Upper lobe of left lung (tissue), 6 donors: ENCODE measurements at regions not wholly inside any gene's neighbourhood (a gene's known extent, or its start where the extent isn't known, plus 50 kb on each side); places are given as distances from the start of the nearest gene placed in this dataset.

Experiments
- ATAC-seq, 2 donors: fragments of 200-7000 bp; cut with Tn5 transposase; one replicate each; pipeline ENCODE4 v1.9.1; 2022; ENCODE audit warnings: mild to moderate bottlenecking in 2 of 2, moderate library complexity in 2 of 2; ENCODE audit not compliant: low FRiP score in 2 of 2
- DNase-seq, 2 donors: peaks; one replicate each; pipeline ENCODE4 v3.0.0-alpha.2; 2019 to 2020
- H3K27ac ChIP-seq, 4 donors: fragments of 200-600 bp; sonication (generic); one replicate each; pipeline ENCODE4 v1.5.1; 2016 to 2019
- H3K27me3 ChIP-seq, 4 donors: fragments of 200-600 bp; sonication (generic); one replicate each; pipeline ENCODE4 v1.5.1; 2017 to 2019
- H3K36me3 ChIP-seq, 4 donors: fragments of 200-600 bp; sonication (generic); one replicate each; pipeline ENCODE4 v1.5.1; 2016 to 2019
- H3K4me1 ChIP-seq, 4 donors: fragments of 200-600 bp; sonication (generic); one replicate each; pipeline ENCODE4 v1.5.1; 2018 to 2019
- H3K4me3 ChIP-seq, 4 donors: fragments of 200-600 bp; sonication (generic); one replicate each; pipeline ENCODE4 v1.5.1; 2017 to 2019; ENCODE audit warnings: mild to moderate bottlenecking in 2 of 4, moderate library complexity in 1 of 4
- H3K9me3 ChIP-seq, 4 donors: fragments of 200-600 bp; sonication (generic); one replicate each; pipeline ENCODE4 v1.5.1; 2018 to 2019
- EP300 ChIP-seq, 4 donors: sonication (generic); formaldehyde crosslinking; IDR thresholded peaks; one replicate each; pipeline ENCODE4 v1.5.1; 2017; ENCODE audit warnings: antibody characterized with exemption in 4 of 4, control low read depth in 2 of 4
- POLR2A ChIP-seq, 4 donors: fragments of 450-650 bp; IDR thresholded peaks; one replicate each; pipeline ENCODE4 v1.5.1; 2016 to 2017; ENCODE audit warnings: antibody characterized with exemption in 4 of 4, mild to moderate bottlenecking in 2 of 4
- POLR2AphosphoS5 ChIP-seq, 2 donors: sonication (generic); formaldehyde crosslinking; IDR thresholded peaks; one replicate each; pipeline ENCODE4 v1.5.1; 2017; ENCODE audit warnings: antibody characterized with exemption in 2 of 2
- WGBS, 2 donors: methylation state at CpG; one replicate each; pipeline ENCODE4 v1.1.5; 2017 to 2018; 5-methylcytosine and 5-hydroxymethylcytosine counted together
- TF ChIP-seq, protein P1 (sequence below), 6 experiments: fragments of 450-650 bp in 4 of 6; fragments of 200-600 bp in 2 of 6; sonication (generic) in 2 of 6; IDR thresholded peaks; one replicate each; pipeline ENCODE4 v1.5.1; 2016 to 2019; ENCODE audit warnings: antibody characterized with exemption in 6 of 6
- donor health status: DM: no; HTN: no; CAD: no; lungs with moderate emphysema.
- donor health status: DM: no; HTN: yes; CAD: no; lungs with severe emphysema.

DNA sequence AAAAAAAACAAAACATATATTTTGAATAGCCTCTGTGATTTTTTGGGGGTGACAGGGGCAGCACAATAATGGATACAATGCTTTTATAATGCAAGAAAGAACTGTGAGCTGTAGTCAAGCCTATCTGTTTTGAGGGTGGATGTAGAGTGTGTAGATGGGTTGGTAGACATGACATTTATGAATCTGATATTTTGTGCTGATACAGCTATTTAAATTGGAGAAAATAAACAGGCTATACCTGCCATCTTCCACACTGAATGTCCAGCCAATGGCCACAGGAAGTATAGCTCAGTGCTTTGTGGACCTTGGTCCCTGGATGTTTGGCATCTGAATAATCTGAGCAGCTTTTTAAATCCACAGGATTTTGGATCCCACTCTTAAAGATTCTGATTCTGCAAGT is 175.0 kb downstream of the NEDD1 start:
- no peak overlapping the region for H3K4me3 ChIP-seq
- TF ChIP-seq EP300 (IDR thresholded peaks at IDR 0.05) (no peak), POLR2A (IDR thresholded peaks at IDR 0.05) (no peak), POLR2AphosphoS5 (IDR thresholded peaks at IDR 0.05) (no peak)
- TF ChIP-seq, protein P1, sequence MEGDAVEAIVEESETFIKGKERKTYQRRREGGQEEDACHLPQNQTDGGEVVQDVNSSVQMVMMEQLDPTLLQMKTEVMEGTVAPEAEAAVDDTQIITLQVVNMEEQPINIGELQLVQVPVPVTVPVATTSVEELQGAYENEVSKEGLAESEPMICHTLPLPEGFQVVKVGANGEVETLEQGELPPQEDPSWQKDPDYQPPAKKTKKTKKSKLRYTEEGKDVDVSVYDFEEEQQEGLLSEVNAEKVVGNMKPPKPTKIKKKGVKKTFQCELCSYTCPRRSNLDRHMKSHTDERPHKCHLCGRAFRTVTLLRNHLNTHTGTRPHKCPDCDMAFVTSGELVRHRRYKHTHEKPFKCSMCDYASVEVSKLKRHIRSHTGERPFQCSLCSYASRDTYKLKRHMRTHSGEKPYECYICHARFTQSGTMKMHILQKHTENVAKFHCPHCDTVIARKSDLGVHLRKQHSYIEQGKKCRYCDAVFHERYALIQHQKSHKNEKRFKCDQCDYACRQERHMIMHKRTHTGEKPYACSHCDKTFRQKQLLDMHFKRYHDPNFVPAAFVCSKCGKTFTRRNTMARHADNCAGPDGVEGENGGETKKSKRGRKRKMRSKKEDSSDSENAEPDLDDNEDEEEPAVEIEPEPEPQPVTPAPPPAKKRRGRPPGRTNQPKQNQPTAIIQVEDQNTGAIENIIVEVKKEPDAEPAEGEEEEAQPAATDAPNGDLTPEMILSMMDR (IDR thresholded peaks at IDR 0.05), result no peak
- H3K4me1 ChIP-seq, result no peaks in the 10 kb centered on the region
- no peak overlapping the region for H3K27ac ChIP-seq
- H3K9me3 ChIP-seq, result no peaks in the 10 kb centered on the region
- no peak for ATAC-seq
- DNase-seq, result no peak
- H3K36me3 ChIP-seq, result no peaks in the 10 kb centered on the region
- H3K27me3 ChIP-seq, result no peaks in the 10 kb centered on the region

DNA sequence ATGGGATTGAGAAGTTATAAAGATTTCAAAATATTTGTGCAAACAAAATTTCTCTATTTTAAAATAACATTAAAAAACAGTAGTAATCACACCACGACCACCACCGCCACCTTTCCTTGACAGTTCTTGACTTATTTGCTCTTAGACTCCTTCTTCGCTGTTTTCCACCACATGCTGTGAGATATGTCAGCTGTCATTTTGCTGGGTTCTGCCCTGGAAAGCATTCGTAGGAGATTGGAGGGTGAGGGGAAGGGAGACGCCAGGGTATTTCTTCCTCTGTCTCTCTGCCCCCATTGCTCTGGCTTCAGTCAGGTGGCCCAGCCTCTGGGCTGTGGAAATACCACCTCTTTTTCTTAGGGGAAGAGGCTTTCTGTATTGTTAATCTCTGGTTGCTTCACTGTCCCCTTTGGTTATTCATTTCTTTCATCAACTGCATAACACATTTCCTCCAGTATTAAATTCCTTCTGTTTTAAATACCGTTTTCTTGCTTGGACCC is 186.2 kb downstream of the NEDD1 start:
- H3K27ac ChIP-seq, result no peak overlapping the region
- no peaks in the 10 kb centered on the region for H3K36me3 ChIP-seq
- no peaks in the 10 kb centered on the region for H3K27me3 ChIP-seq
- DNase-seq (no peak), ATAC-seq (no peak)
- no peak overlapping the region for H3K4me3 ChIP-seq
- no peaks in the 10 kb centered on the region for H3K4me1 ChIP-seq
- H3K9me3 ChIP-seq, result no peaks in the 10 kb centered on the region
- WGBS, 2 donors, result 78% methylated on average over 6 of the region's 6 CpGs
- no peak for TF ChIP-seq POLR2AphosphoS5 (IDR thresholded peaks at IDR 0.05)

DNA sequence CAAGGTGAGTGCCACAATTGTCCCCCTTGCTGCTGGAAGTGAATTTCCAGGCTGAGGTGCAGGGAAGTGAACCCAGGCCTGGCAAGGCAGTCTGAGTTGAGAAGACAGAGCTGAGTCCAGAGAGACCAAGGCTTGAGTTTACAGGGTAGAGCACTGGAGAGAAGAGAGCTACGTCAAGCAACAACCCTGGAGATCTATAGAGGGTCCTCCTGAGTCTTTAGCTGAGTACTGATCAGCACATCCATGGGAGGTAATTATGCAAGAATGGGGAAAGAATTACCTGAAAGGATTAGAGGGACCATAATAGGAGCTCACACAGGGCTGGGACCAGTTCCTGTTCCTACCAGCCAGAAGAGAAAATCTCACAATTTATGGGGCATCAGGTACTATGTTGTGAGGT is 190.7 kb downstream of the NEDD1 start:
- no peak for ATAC-seq
- WGBS, 2 donors, result 84 to 86% methylated on average over 1 of the region's 1 CpG
- H3K4me3 ChIP-seq, result no peak overlapping the region
- no peak overlapping the region for H3K27ac ChIP-seq
- no peaks in the 10 kb centered on the region for H3K36me3 ChIP-seq
- no peak for DNase-seq
- TF ChIP-seq, protein P1 (IDR thresholded peaks at IDR 0.05), result no peak
- TF ChIP-seq EP300 (IDR thresholded peaks at IDR 0.05), result no peak
- no peak for TF ChIP-seq POLR2A (IDR thresholded peaks at IDR 0.05)
- TF ChIP-seq POLR2AphosphoS5 (IDR thresholded peaks at IDR 0.05), result no peak
- no peaks in the 10 kb centered on the region for H3K9me3 ChIP-seq
- no peaks in the 10 kb centered on the region for H3K27me3 ChIP-seq
- no peaks in the 10 kb centered on the region for H3K4me1 ChIP-seq

DNA sequence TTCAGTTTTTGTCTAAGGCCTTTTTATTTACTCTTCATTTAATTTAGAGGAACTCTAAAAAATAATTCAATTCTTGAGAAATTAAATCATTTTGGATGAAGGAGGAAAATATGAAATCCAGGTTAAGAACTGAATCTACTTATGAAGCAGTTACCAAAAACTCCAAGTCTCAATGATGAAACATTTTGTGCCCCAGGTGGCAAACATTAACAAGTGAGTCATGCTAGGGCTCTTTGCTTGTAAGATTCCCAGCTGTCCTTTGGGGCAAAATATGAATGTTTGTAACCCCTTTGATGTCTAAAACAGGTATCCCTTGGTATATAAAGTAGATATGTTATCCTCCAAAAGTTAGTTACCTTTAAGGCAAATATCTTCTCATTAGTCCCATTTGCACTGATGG is 202.4 kb downstream of the NEDD1 start:
- ATAC-seq (no peak), DNase-seq (no peak)
- Histone ChIP-seq H3K4me3 (no peak overlapping the region), H3K4me1 (no peaks in the 10 kb centered on the region), H3K27ac (no peak overlapping the region), H3K27me3 (no peaks in the 10 kb centered on the region), H3K36me3 (no peaks in the 10 kb centered on the region), H3K9me3 (no peaks in the 10 kb centered on the region)
- no peak for TF ChIP-seq EP300 (IDR thresholded peaks at IDR 0.05)
- TF ChIP-seq POLR2A (IDR thresholded peaks at IDR 0.05), result no peak
- TF ChIP-seq, protein P1 (IDR thresholded peaks at IDR 0.05), result no peak
- no peak for TF ChIP-seq POLR2AphosphoS5 (IDR thresholded peaks at IDR 0.05)

DNA sequence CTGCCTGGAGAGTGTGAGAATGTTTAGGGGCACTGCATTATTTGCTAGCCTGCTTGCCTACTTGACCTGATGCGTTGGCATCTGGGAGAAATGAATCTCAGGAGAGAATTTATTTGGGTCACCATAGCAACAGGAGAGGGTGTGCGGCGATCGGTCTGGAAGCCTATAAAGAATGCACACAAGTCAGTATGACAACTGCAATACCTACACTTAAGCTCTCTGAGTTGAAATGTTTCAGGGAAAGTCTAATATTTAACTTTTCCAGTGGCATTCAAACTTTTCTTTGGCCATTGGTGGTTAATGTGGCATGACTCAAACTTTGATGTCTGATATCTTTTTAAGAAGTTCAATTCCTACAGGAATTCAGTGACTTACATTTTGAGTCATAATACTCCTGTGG is 205.1 kb downstream of the NEDD1 start:
- Histone ChIP-seq H3K36me3 (no peaks in the 10 kb centered on the region), H3K27ac (no peak overlapping the region), H3K9me3 (no peaks in the 10 kb centered on the region), H3K4me1 (no peaks in the 10 kb centered on the region), H3K4me3 (no peak overlapping the region), H3K27me3 (no peaks in the 10 kb centered on the region)
- no peak for DNase-seq
- TF ChIP-seq POLR2AphosphoS5 (IDR thresholded peaks at IDR 0.05) (no peak), EP300 (IDR thresholded peaks at IDR 0.05) (no peak), POLR2A (IDR thresholded peaks at IDR 0.05) (no peak)
- TF ChIP-seq, protein P1 (IDR thresholded peaks at IDR 0.05), result no peak
- WGBS, 2 donors, result 50 to 69% methylated on average over 4 of the region's 4 CpGs
- ATAC-seq, result no peak
